ENCODE measurements at regions not wholly inside any gene's neighbourhood (a gene's known extent, or its start where the extent isn't known, plus 50 kb on each side); places are given as distances from the start of the nearest gene placed in this dataset.

DNA sequence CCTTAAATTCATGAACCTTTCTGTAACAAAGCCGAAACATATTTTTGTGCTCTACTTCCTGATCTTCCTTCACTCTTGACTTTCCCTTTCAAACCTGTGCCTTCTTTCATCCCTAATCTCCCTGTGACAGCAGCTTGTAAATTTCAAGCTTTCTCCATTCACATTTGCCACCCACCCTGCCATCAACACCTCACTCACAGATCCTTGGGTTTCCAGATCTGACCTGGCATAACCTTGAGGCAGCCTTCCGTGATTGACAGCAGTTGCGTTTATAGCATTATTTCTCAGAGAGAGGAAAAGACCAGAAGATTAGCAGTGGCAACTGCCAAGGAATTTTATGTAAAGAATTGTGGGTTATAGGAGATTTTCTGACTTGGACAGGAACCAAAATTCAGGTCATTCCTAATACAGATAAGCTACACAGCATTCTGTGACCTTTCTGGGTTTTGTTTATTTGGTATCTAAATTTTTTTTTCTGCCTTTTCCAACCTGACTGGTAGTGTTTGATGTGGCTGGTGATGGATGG lies 260.0 kb downstream of the NR2F1-AS1 start:
- no peaks in the 10 kb centered on the region for H3K36me3 ChIP-seq (ENCODE audit: control insufficient read depth, low read length)
- no peaks in the 10 kb centered on the region for H3K4me1 ChIP-seq (ENCODE audit: control insufficient read depth, low read length)
- no peaks in the 10 kb centered on the region for H3K9me3 ChIP-seq (ENCODE audit: control insufficient read depth, insufficient read depth, low read length)
- H3K4me2 ChIP-seq (ENCODE audit: low read length), result no peak overlapping the region
- no peaks in the 10 kb centered on the region for H3K27me3 ChIP-seq (ENCODE audit: control insufficient read depth, low read length)
- TF ChIP-seq, protein P1, sequence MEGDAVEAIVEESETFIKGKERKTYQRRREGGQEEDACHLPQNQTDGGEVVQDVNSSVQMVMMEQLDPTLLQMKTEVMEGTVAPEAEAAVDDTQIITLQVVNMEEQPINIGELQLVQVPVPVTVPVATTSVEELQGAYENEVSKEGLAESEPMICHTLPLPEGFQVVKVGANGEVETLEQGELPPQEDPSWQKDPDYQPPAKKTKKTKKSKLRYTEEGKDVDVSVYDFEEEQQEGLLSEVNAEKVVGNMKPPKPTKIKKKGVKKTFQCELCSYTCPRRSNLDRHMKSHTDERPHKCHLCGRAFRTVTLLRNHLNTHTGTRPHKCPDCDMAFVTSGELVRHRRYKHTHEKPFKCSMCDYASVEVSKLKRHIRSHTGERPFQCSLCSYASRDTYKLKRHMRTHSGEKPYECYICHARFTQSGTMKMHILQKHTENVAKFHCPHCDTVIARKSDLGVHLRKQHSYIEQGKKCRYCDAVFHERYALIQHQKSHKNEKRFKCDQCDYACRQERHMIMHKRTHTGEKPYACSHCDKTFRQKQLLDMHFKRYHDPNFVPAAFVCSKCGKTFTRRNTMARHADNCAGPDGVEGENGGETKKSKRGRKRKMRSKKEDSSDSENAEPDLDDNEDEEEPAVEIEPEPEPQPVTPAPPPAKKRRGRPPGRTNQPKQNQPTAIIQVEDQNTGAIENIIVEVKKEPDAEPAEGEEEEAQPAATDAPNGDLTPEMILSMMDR (IDR thresholded peaks at IDR 0.05; ENCODE audit: low read depth, low read length, poor library complexity, severe bottlenecking), result no peak
- TF ChIP-seq EZH2phosphoT487 (IDR thresholded peaks at IDR 0.05; ENCODE audit: borderline replicate concordance, low read length), result no peak
- H3K27ac ChIP-seq (ENCODE audit: low read depth, low read length), result no peak overlapping the region
- H3K79me2 ChIP-seq (ENCODE audit: control insufficient read depth, low read length), result no peaks in the 10 kb centered on the region
- H3F3A ChIP-seq (ENCODE audit: control insufficient read depth, insufficient read depth), result no peaks in the 10 kb centered on the region
- no peak overlapping the region for H3K4me3 ChIP-seq (ENCODE audit: low read length)
- H4K20me1 ChIP-seq (ENCODE audit: control insufficient read depth, insufficient read depth, low read depth, low read length), result no peaks in the 10 kb centered on the region
- no peaks in the 10 kb centered on the region for H3K9me2 ChIP-seq (replicated peaks; ENCODE audit: control insufficient read depth, low read length)

DNA sequence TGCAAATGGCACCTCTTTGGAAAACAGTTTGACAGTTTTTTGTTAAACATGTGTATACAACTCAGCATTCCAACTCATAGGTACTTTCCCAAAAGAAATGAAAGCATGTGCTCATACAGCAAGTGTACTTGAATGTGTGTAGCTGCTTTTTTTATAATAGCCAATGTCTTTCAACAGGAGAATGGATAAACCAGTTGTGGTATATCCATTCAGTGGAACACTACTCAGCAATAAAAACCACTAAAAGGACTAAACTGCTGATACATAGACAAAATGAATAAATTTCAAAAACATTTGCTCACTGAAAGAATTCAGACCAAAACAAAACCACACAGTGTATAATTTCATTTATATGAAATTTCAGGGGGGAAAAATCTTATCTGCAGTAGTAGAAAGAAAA lies 267.3 kb downstream of the NR2F1-AS1 start:
- H4K20me1 ChIP-seq (ENCODE audit: control insufficient read depth, insufficient read depth, low read depth, low read length), result no peaks in the 10 kb centered on the region
- TF ChIP-seq, protein P1 (IDR thresholded peaks at IDR 0.05; ENCODE audit: low read depth, low read length, poor library complexity, severe bottlenecking), result no peak
- TF ChIP-seq EZH2phosphoT487 (IDR thresholded peaks at IDR 0.05; ENCODE audit: borderline replicate concordance, low read length), result no peak
- no peak overlapping the region for H3K4me3 ChIP-seq (ENCODE audit: low read length)
- no peak overlapping the region for H3K27ac ChIP-seq (ENCODE audit: low read depth, low read length)
- no peaks in the 10 kb centered on the region for H3K79me2 ChIP-seq (ENCODE audit: control insufficient read depth, low read length)
- no peaks in the 10 kb centered on the region for H3K4me1 ChIP-seq (ENCODE audit: control insufficient read depth, low read length)
- H3K9me3 ChIP-seq (ENCODE audit: control insufficient read depth, insufficient read depth, low read length), result no peaks in the 10 kb centered on the region
- no peaks in the 10 kb centered on the region for H3K27me3 ChIP-seq (ENCODE audit: control insufficient read depth, low read length)
- H3K9me2 ChIP-seq (replicated peaks; ENCODE audit: control insufficient read depth, low read length), result no peaks in the 10 kb centered on the region
- no peak overlapping the region for H3K4me2 ChIP-seq (ENCODE audit: low read length)
- H3F3A ChIP-seq (ENCODE audit: control insufficient read depth, insufficient read depth), result no peaks in the 10 kb centered on the region
- no peaks in the 10 kb centered on the region for H3K36me3 ChIP-seq (ENCODE audit: control insufficient read depth, low read length)

DNA sequence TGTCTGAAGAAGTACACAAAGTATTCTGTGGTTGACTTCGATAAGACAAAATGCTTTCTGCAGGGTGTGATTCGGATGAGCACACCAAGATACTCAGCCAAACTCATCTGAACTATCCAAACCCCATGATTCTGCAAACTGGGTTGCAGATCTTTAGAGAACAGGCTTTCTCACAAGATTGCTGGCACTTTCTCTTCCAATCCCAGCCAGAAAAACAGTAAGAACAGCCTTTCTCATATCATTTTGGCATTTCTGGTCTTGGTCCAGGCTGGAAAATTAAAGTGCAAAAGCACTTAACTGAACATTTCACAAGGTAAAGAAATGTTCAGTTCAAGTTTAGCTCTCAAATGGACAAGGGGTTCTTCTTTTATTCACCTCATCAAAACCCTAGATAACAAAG lies 269.1 kb downstream of the NR2F1-AS1 start:
- Histone ChIP-seq H3F3A (ENCODE audit: control insufficient read depth, insufficient read depth) (no peaks in the 10 kb centered on the region), H3K27ac (ENCODE audit: low read depth, low read length) (no peak overlapping the region), H3K9me3 (ENCODE audit: control insufficient read depth, insufficient read depth, low read length) (no peaks in the 10 kb centered on the region), H3K4me2 (ENCODE audit: low read length) (no peak overlapping the region), H3K4me3 (ENCODE audit: low read length) (no peak overlapping the region), H3K9me2 (replicated peaks; ENCODE audit: control insufficient read depth, low read length) (no peaks in the 10 kb centered on the region), H3K79me2 (ENCODE audit: control insufficient read depth, low read length) (no peaks in the 10 kb centered on the region), H3K27me3 (ENCODE audit: control insufficient read depth, low read length) (no peaks in the 10 kb centered on the region), H4K20me1 (ENCODE audit: control insufficient read depth, insufficient read depth, low read depth, low read length) (no peaks in the 10 kb centered on the region), H3K36me3 (ENCODE audit: control insufficient read depth, low read length) (no peaks in the 10 kb centered on the region), H3K4me1 (ENCODE audit: control insufficient read depth, low read length) (no peaks in the 10 kb centered on the region)
- TF ChIP-seq EZH2phosphoT487 (IDR thresholded peaks at IDR 0.05; ENCODE audit: borderline replicate concordance, low read length), result no peak
- TF ChIP-seq, protein P1 (IDR thresholded peaks at IDR 0.05; ENCODE audit: low read depth, low read length, poor library complexity, severe bottlenecking), result no peak

Measured in DOHH2 (cell line).